GM15510 (cell line): ENCODE measurements at regions not wholly inside any gene's neighbourhood (a gene's known extent, or its start where the extent isn't known, plus 50 kb on each side); places are given as distances from the start of the nearest gene placed in this dataset.
A peak's percentile ranks its signal among the peaks of the same experiment; 100 is the strongest.

Experiments
- POLR2A ChIP-seq: IDR thresholded peaks from 3 replicates; pipeline ENCODE4 v1.6.1; 2011; ENCODE audit warnings: borderline replicate concordance; ENCODE audit not compliant: insufficient read length; ENCODE audit errors: extremely low read depth

- TF ChIP-seq POLR2A, result no peak
These were observed 123.7 kb upstream of the BTN3A2 start for GRCh38 chr6:26241033-26241895.

GRCh38 chr6:26243132-26243531, 121.9 kb upstream of the BTN3A2 start:
- TF ChIP-seq POLR2A, result no peak

GRCh38 chr6:26243752-26244151, 121.2 kb upstream of the BTN3A2 start:
- TF ChIP-seq POLR2A, result no peak

- no peak for TF ChIP-seq POLR2A
These were observed 118.9 kb upstream of the BTN3A2 start for GRCh38 chr6:26246058-26246457.

GRCh38 chr6:26246553-26246952, 118.4 kb upstream of the BTN3A2 start:
- TF ChIP-seq POLR2A, result no peak

- peak; percentile 50 for TF ChIP-seq POLR2A
These were observed 115.4 kb upstream of the BTN3A2 start for GRCh38 chr6:26249707-26249956.

GRCh38 chr6:26249957-26250697, 114.9 kb upstream of the BTN3A2 start:
- peak; percentile 99 for TF ChIP-seq POLR2A

- no peak for TF ChIP-seq POLR2A
These were observed 114.3 kb upstream of the BTN3A2 start for GRCh38 chr6:26250698-26251044.

GRCh38 chr6:26251354-26252076, 113.5 kb upstream of the BTN3A2 start:
- TF ChIP-seq POLR2A, result peak; percentile 99

GRCh38 chr6:26252077-26252472, 112.9 kb upstream of the BTN3A2 start:
- TF ChIP-seq POLR2A, result no peak

GRCh38 chr6:26254724-26255123, 110.3 kb upstream of the BTN3A2 start:
- no peak for TF ChIP-seq POLR2A

- no peak for TF ChIP-seq POLR2A
These were observed 107.7 kb upstream of the BTN3A2 start for GRCh38 chr6:26257272-26257671.

- TF ChIP-seq POLR2A, result no peak
These were observed 106.6 kb upstream of the BTN3A2 start for GRCh38 chr6:26258212-26258977.

- no peak for TF ChIP-seq POLR2A
These were observed 104.8 kb upstream of the BTN3A2 start for GRCh38 chr6:26260110-26260637.
